Neural progenitor cell (in vitro differentiated cells): ENCODE measurements at regions not wholly inside any gene's neighbourhood (a gene's known extent, or its start where the extent isn't known, plus 50 kb on each side); places are given as distances from the start of the nearest gene placed in this dataset.

ENCODE experiments used
- CTCF ChIP-seq: fragments of 200-600 bp; sonication (generic); IDR thresholded peaks from 2 replicates; pipeline ENCODE4 v1.5.1; 2017; ENCODE audit warnings: antibody characterized with exemption, mild to moderate bottlenecking
- EZH2 ChIP-seq: fragments of 200-600 bp; sonication (generic); IDR thresholded peaks from 2 replicates; pipeline ENCODE4 v1.6.1; 2017; ENCODE audit warnings: antibody characterized with exemption, mild to moderate bottlenecking, moderate library complexity
- EZH2phosphoT487 ChIP-seq: fragments of 200-600 bp; sonication (generic); IDR thresholded peaks from 2 replicates; pipeline ENCODE4 v1.6.1; 2017; ENCODE audit warnings: antibody characterized with exemption

- TF ChIP-seq CTCF (no peak), EZH2 (no peak), EZH2phosphoT487 (no peak)
Observed at GRCh38 chr22:48899523-48900326, 927.9 kb downstream of the BRD1 start.
